K562 (cell line): ENCODE measurements at regions not wholly inside any gene's neighbourhood (a gene's known extent, or its start where the extent isn't known, plus 50 kb on each side); places are given as distances from the start of the nearest gene placed in this dataset.

ENCODE experiments used
- ATAC-seq: fragments of 200-7000 bp; cut with Tn5 transposase; 3 replicates; pipeline ENCODE4 v1.9.1; 2020; ENCODE audit warnings: moderate library complexity
- BruUV-seq: library from RNA; stranded (reverse); fragments of 400-500 nt; replicated peaks from 2 replicates; lab custom pipeline; 2021; lab: Mats Ljungman, UMichigan
- CTCF ChIA-PET: fragments of 300-600 bp; formaldehyde crosslinking; extraction: SDS; loops from one replicate; lab custom pipeline; 2021; ENCODE audit warnings: low intra/inter-chr PET ratio; lab: Yijun Ruan, JAX
- POLR2A ChIA-PET: fragments of 300-600, 350-650 bp; sonication (Branson Sonifier 250); formaldehyde crosslinking; extraction: SDS; loops from one replicate; lab custom pipeline; 2021; ENCODE audit warnings: antibody characterized with exemption, inconsistent platforms; lab: Yijun Ruan, JAX
- DNase-seq, 4 experiments: peaks; one replicate each; pipeline versions ENCODE4 v3.0.0 to v3.0.0-alpha.2; 2011 to 2018; ENCODE audit warnings: low spot score in 3 of 4, mixed read lengths in 3 of 4; ENCODE audit errors: extremely low read depth in 1 of 4
- FAIRE-seq: peaks from 2 replicates; lab custom pipeline; 2011; peaks lifted over from hg19 to GRCh38; lab: Jason Lieb, UNC
- H2AFZ ChIP-seq: 2 replicates; pipeline ENCODE4 v1.6.0; 2011; ENCODE audit warnings: low read depth, low read length, control low read depth, inconsistent platforms
- H3K27ac ChIP-seq: fragments of 200-600 bp; 3 replicates; pipeline ENCODE4 v1.8.0; 2011; ENCODE audit warnings: low read depth, mild to moderate bottlenecking, control low read depth, inconsistent platforms, low read length, moderate library complexity, mixed read lengths; ENCODE audit errors: extremely low read depth
- H3K27me3 ChIP-seq, 2 experiments: fragments of 300-600 bp in 1 of 2; 2 replicates in 1 of 2; 3 replicates in 1 of 2; pipeline versions ENCODE4 v1.6.0 to v1.8.0; 2011; ENCODE audit warnings: inconsistent platforms in 2 of 2, low read length in 2 of 2, mild to moderate bottlenecking in 1 of 2, mixed read lengths in 1 of 2, moderate library complexity in 1 of 2; ENCODE audit not compliant: control insufficient read depth in 2 of 2, insufficient read depth in 2 of 2
- H3K36me3 ChIP-seq: fragments of 300-600 bp; 3 replicates; pipeline ENCODE4 v1.8.0; 2011; ENCODE audit warnings: mild to moderate bottlenecking, low read length, inconsistent platforms; ENCODE audit not compliant: control insufficient read depth, insufficient read depth
- H3K4me1 ChIP-seq, 2 experiments: fragments of 200-600 bp in 1 of 2; replicated peaks in 1 of 2; 2 replicates in 1 of 2; 3 replicates in 1 of 2; pipeline versions ENCODE4 v1.5.1 to v1.8.0; 2011; ENCODE audit warnings: inconsistent platforms in 2 of 2, low read length in 2 of 2, mild to moderate bottlenecking in 1 of 2, mixed read lengths in 1 of 2, moderate library complexity in 1 of 2; ENCODE audit not compliant: control insufficient read depth in 2 of 2, insufficient read depth in 2 of 2
- H3K4me2 ChIP-seq: 2 replicates; pipeline ENCODE4 v1.6.1; 2011; ENCODE audit warnings: low read length, control low read depth, inconsistent platforms, mixed read lengths; ENCODE audit not compliant: insufficient read depth
- H3K4me3 ChIP-seq: fragments of 200-600 bp; sonication (generic), shearing (Covaris generic); 2 replicates; pipeline ENCODE4 v1.5.1; 2016; ENCODE audit warnings: control low read depth, inconsistent platforms
- H3K79me2 ChIP-seq: fragments of 200-600 bp; 3 replicates; pipeline ENCODE4 v1.8.0; 2011; ENCODE audit warnings: low read length, inconsistent platforms; ENCODE audit not compliant: control insufficient read depth, insufficient read depth
- H3K9ac ChIP-seq, 2 experiments: 2 replicates each; pipeline versions ENCODE4 v1.6.0 to v1.6.1; 2011; ENCODE audit warnings: low read depth in 2 of 2, low read length in 2 of 2, control low read depth in 1 of 2, inconsistent platforms in 1 of 2, mild to moderate bottlenecking in 1 of 2, mixed read lengths in 1 of 2; ENCODE audit not compliant: insufficient read depth in 1 of 2
- H3K9me1 ChIP-seq: one replicate; pipeline ENCODE4 v1.6.0; 2011; ENCODE audit warnings: inconsistent platforms, mild to moderate bottlenecking, low read length, moderate library complexity; ENCODE audit not compliant: control insufficient read depth, insufficient read depth
- H3K9me3 ChIP-seq: replicated peaks from 2 replicates; pipeline ENCODE4 v1.5.1; 2011; ENCODE audit warnings: low read depth, low read length, inconsistent platforms; ENCODE audit not compliant: control insufficient read depth, insufficient read depth
- H4K20me1 ChIP-seq: replicated peaks from 2 replicates; pipeline ENCODE4 v1.6.1; 2011; ENCODE audit warnings: low read length, inconsistent platforms, mixed read lengths; ENCODE audit not compliant: control insufficient read depth, insufficient read depth
- KDM2B ChIP-seq: fragments of 250-450 bp; sonication (Bioruptor Pico); IDR thresholded peaks from 2 replicates; pipeline ENCODE4 v1.8.0; 2021; ENCODE audit warnings: mild to moderate bottlenecking, moderate library complexity
- KLF1 ChIP-seq: fragments of 450-650 bp; IDR thresholded peaks from 2 replicates; pipeline ENCODE4 v1.6.1; 2016; ENCODE audit warnings: missing genetic modification characterization, missing compliant biosample characterization
- MIER1 ChIP-seq: fragments of 450-650 bp; IDR thresholded peaks from 2 replicates; pipeline ENCODE4 v1.6.1; 2016; ENCODE audit warnings: antibody characterized with exemption, mild to moderate bottlenecking, low read depth
- MXI1 ChIP-seq: IDR thresholded peaks from 2 replicates; pipeline ENCODE4 v1.6.1; 2011; ENCODE audit warnings: low read depth, mild to moderate bottlenecking, improper control_type of control experiment, low read length
- MYNN ChIP-seq, 2 experiments: sonication (generic); formaldehyde crosslinking in 1 of 2; IDR thresholded peaks; 2 replicates each; pipeline versions ENCODE4 v1.5.0 to v1.6.1; 2016 to 2020; ENCODE audit warnings: antibody characterized with exemption in 1 of 2, missing genetic modification reagents in 1 of 2
- SREBF1 ChIP-seq: fragments of 150-350 bp; IDR thresholded peaks from 2 replicates; pipeline ENCODE4 v1.6.1; 2014; ENCODE audit warnings: antibody characterized with exemption, low read depth, low read length, borderline replicate concordance
- ZNF133 ChIP-seq: fragments of 250-450 bp; sonication (Bioruptor Pico); IDR thresholded peaks from 2 replicates; pipeline ENCODE4 v1.4.0; 2020; ENCODE audit warnings: mild to moderate bottlenecking
- ZNF263 ChIP-seq: sonication (generic); formaldehyde crosslinking; IDR thresholded peaks from 2 replicates; pipeline ENCODE4 v1.8.0; 2022; ENCODE audit warnings: mild to moderate bottlenecking, missing genetic modification reagents, borderline replicate concordance
- ZNF347 ChIP-seq: fragments of 450-650 bp; formaldehyde crosslinking; IDR thresholded peaks from 2 replicates; pipeline ENCODE4 v1.4.0; 2020; ENCODE audit warnings: low read depth, mild to moderate bottlenecking, moderate library complexity
- ZNF589 ChIP-seq: fragments of 200-800 bp; sonication (Bioruptor generic); IDR thresholded peaks from 2 replicates; pipeline ENCODE4 v1.6.1; 2016; ENCODE audit warnings: low read depth, missing genetic modification characterization, missing compliant biosample characterization
- WGBS: fragments of 100-300 bp; shearing (Covaris generic); methylation state at CpG from one replicate; pipeline ENCODE4 v1.1.6; 2016; ENCODE audit warnings: low coverage, mixed read lengths; ENCODE audit not compliant: insufficient coverage; ENCODE audit errors: missing lambda C conversion rate; 5-methylcytosine and 5-hydroxymethylcytosine counted together
- in situ Hi-C: fragments of 300-500 bp; cut with MboI; formaldehyde crosslinking; loops from 4 replicates; pipeline ENCODE4 v1.15.0; 2018; ENCODE audit warnings: inconsistent platforms, mixed read lengths
- intact Hi-C: fragments of 100-400 bp; cut with micrococcal nuclease; formaldehyde crosslinking; loops from 2 replicates; pipeline ENCODE4 v1.14.2; 2022

- no peak for TF ChIP-seq ZNF589 (CRISPR knock-in tag)
- no peak for TF ChIP-seq SREBF1
Measured at GRCh38 chr5:166909926-166910325, 1381.5 kb upstream of the WWC1 start (continued).

DNA sequence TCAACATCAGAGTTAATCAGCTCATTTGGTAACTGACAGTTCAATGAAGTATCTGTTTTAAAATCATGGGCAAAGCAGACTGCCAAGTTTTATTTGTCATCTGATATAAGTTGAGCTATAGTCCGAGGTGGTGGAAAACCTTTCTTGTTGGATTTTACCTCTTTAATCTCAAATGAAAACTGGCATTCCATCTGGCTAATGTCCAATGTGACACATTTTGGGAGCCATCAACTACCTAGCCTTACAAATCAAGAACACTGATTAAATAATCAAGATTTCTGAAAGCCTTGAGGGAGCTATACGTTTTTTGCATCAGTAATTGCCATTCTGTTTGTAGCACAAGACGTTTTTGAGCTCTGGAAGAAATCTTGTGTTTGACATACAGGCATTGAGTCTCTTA lies 1380.5 kb upstream of the WWC1 start:
- no peaks in the 10 kb centered on the region for H3K79me2 ChIP-seq
- TF ChIP-seq MYNN (IDR thresholded peaks at IDR 0.05) (no peak), MYNN (CRISPR knock-in tag; IDR thresholded peaks at IDR 0.05) (no peak), ZNF133 (CRISPR knock-in tag) (no peak), KLF1 (tag) (no peak), KDM2B (CRISPR knock-in tag) (no peak), MIER1 (no peak), SREBF1 (no peak), ZNF263 (no peak), ZNF347 (CRISPR knock-in tag) (no peak), MXI1 (no peak)
- POLR2A ChIA-PET = no interaction called here
- ATAC-seq (no peak), DNase-seq (no peak), FAIRE-seq (no peak)
- intact Hi-C loops (no loop called here), in situ Hi-C loops (no loop called here)
- no peak overlapping the region for H3K27ac ChIP-seq
- no peaks in the 10 kb centered on the region for H3K4me1 ChIP-seq
- H3K4me3 ChIP-seq = no peak overlapping the region
- no peak overlapping the region for H2AFZ ChIP-seq
- no peaks in the 10 kb centered on the region for H3K9me1 ChIP-seq
- CTCF ChIA-PET = no interaction called here
- no TSS peak for BruUV-seq
- no peaks in the 10 kb centered on the region for H3K36me3 ChIP-seq
- no peaks in the 10 kb centered on the region for H4K20me1 ChIP-seq
- H3K9ac ChIP-seq = no peak overlapping the region
- H3K9me3 ChIP-seq = no peaks in the 10 kb centered on the region
- no peaks in the 10 kb centered on the region for H3K27me3 ChIP-seq
- no peak overlapping the region for H3K4me2 ChIP-seq
- 0% methylated on average over 3 of the region's 3 CpGs for WGBS
